Gastroesophageal sphincter (tissue), 4 donors: ENCODE measurements at regions not wholly inside any gene's neighbourhood (a gene's known extent, or its start where the extent isn't known, plus 50 kb on each side); places are given as distances from the start of the nearest gene placed in this dataset.

Experiments used
- ATAC-seq: fragments of 150-250 bp; one replicate; pipeline ENCODE4 v1.9.1; 2016; ENCODE audit warnings: mild to moderate bottlenecking, moderate library complexity
- H3K27ac ChIP-seq, 4 donors: fragments of 200-600 bp; sonication (generic) in 3 of 4; 1 replicate in 3 of 4; 2 replicates in 1 of 4; pipeline ENCODE4 v1.5.1; 2016 to 2019
- H3K27me3 ChIP-seq: fragments of 200-600 bp; sonication (generic); one replicate; pipeline ENCODE4 v1.5.1; 2019
- H3K36me3 ChIP-seq, 2 donors: fragments of 200-600 bp; sonication (generic); one replicate each; pipeline ENCODE4 v1.5.1; 2019; ENCODE audit warnings: control low read depth in 1 of 2
- H3K4me1 ChIP-seq, 3 donors: fragments of 200-600 bp; sonication (generic); 1 replicate in 2 of 3; 2 replicates in 1 of 3; pipeline ENCODE4 v1.5.1; 2016 to 2019; ENCODE audit warnings: control low read depth in 2 of 3
- H3K4me3 ChIP-seq, 2 donors: fragments of 200-600 bp; sonication (generic); one replicate each; pipeline ENCODE4 v1.5.1; 2019; ENCODE audit warnings: mild to moderate bottlenecking in 1 of 2, moderate library complexity in 1 of 2
- H3K9me3 ChIP-seq, 3 donors: fragments of 200-600 bp; sonication (generic); one replicate each; pipeline ENCODE4 v1.5.1; 2017 to 2019; ENCODE audit warnings: control low read depth in 2 of 3
- CTCF ChIP-seq, 4 experiments: fragments of 200-600 bp in 2 of 4; fragments of 450-650 bp in 2 of 4; sonication (generic) in 1 of 4; IDR thresholded peaks; one replicate each; pipeline ENCODE4 v1.5.1; 2017 to 2019; ENCODE audit warnings: antibody characterized with exemption in 4 of 4, mild to moderate bottlenecking in 2 of 4, moderate library complexity in 2 of 4
- EP300 ChIP-seq: sonication (generic); formaldehyde crosslinking; IDR thresholded peaks from one replicate; pipeline ENCODE4 v1.6.1; 2017; ENCODE audit warnings: antibody characterized with exemption, mild to moderate bottlenecking
- POLR2A ChIP-seq, 2 donors: fragments of 450-650 bp; IDR thresholded peaks; one replicate each; pipeline ENCODE4 v1.6.1; 2017; ENCODE audit warnings: antibody characterized with exemption in 2 of 2, mild to moderate bottlenecking in 2 of 2, moderate library complexity in 1 of 2
- POLR2AphosphoS5 ChIP-seq: sonication (generic); formaldehyde crosslinking; IDR thresholded peaks from one replicate; pipeline ENCODE4 v1.6.1; 2017; ENCODE audit warnings: antibody characterized with exemption
- WGBS, 2 donors: methylation state at CpG; one replicate each; pipeline ENCODE4 v1.1.5; 2018; ENCODE audit warnings: low coverage in 1 of 2; 5-methylcytosine and 5-hydroxymethylcytosine counted together

GRCh38 chr22:27435844-27436576, 365.5 kb downstream of the MN1 start:
- H3K27ac ChIP-seq, result peak overlapping the region in 3 of 4 donors; percentile 66 to 71 (median 69)
- no peaks in the 10 kb centered on the region for H3K27me3 ChIP-seq
- peaks cover 0 to 15% (median 0%) of the 10 kb centered on the region in 3 donors for H3K9me3 ChIP-seq
- peaks cover 0 to 27% (median 12%) of the 10 kb centered on the region in 3 donors for H3K4me1 ChIP-seq
- ATAC-seq, result peak; percentile 46
- H3K36me3 ChIP-seq, result no peaks in the 10 kb centered on the region
- no peak for TF ChIP-seq EP300
- TF ChIP-seq POLR2AphosphoS5, result peak; percentile 44
- WGBS, 2 donors, result 43 to 83% methylated on average over 1 to 2 of the region's 19 CpGs
- H3K4me3 ChIP-seq, result no peak overlapping the region

- Histone ChIP-seq H3K9me3 (peaks cover 0 to 9% (median 0%) of the 10 kb centered on the region in 3 donors), H3K4me1 (peaks cover 0 to 27% (median 12%) of the 10 kb centered on the region in 3 donors), H3K27me3 (no peaks in the 10 kb centered on the region), H3K27ac (peak overlapping the region in 3 of 4 donors; percentile 53 to 66 (median 63)), H3K36me3 (no peaks in the 10 kb centered on the region), H3K4me3 (no peak overlapping the region)
- no peak for TF ChIP-seq CTCF (IDR thresholded peaks at IDR 0.05)
- TF ChIP-seq POLR2A (IDR thresholded peaks at IDR 0.05), result no peak
- no peak for TF ChIP-seq EP300
- TF ChIP-seq POLR2AphosphoS5, result no peak
- 84% methylated on average over 6 of the region's 7 CpGs for WGBS, 2 donors
- ATAC-seq, result no peak
Measured at GRCh38 chr22:27436591-27436990, 365.0 kb downstream of the MN1 start.

GRCh38 chr22:27437570-27437969, 364.0 kb downstream of the MN1 start:
- 89 to 100% methylated on average over 2 of the region's 4 CpGs for WGBS, 2 donors
- no peak for ATAC-seq
- peak overlapping the region in 3 of 4 donors; percentile 54 to 64 (median 55) for H3K27ac ChIP-seq
- peaks cover 0 to 27% (median 12%) of the 10 kb centered on the region in 3 donors for H3K4me1 ChIP-seq
- H3K27me3 ChIP-seq, result no peaks in the 10 kb centered on the region
- TF ChIP-seq POLR2AphosphoS5 (no peak), EP300 (no peak), POLR2A (IDR thresholded peaks at IDR 0.05) (no peak), CTCF (IDR thresholded peaks at IDR 0.05) (no peak)
- no peak overlapping the region for H3K4me3 ChIP-seq
- H3K9me3 ChIP-seq, result no peaks in the 10 kb centered on the region
- H3K36me3 ChIP-seq, result no peaks in the 10 kb centered on the region

GRCh38 chr22:27438271-27438980, 363.1 kb downstream of the MN1 start:
- Histone ChIP-seq H3K4me3 (peak overlapping the region in 1 of 2 donors; percentile 21), H3K4me1 (peaks cover 0 to 27% (median 12%) of the 10 kb centered on the region in 3 donors)

More at GRCh38 chr22:27438271-27438980, 363.1 kb downstream of the MN1 start:
- TF ChIP-seq POLR2AphosphoS5 (peak; percentile 53), CTCF (IDR thresholded peaks at IDR 0.05) (peak in 2 of 4 experiments; percentile 31 to 39), POLR2A (IDR thresholded peaks at IDR 0.05) (no peak)
- peak; percentile 42 for ATAC-seq
- 0 to 21% methylated on average over 5 to 8 of the region's 22 CpGs for WGBS, 2 donors
- Histone ChIP-seq H3K36me3 (no peaks in the 10 kb centered on the region), H3K27ac (peak overlapping the region in 3 of 4 donors; percentile 54 to 64 (median 55)), H3K27me3 (no peaks in the 10 kb centered on the region), H3K9me3 (no peaks in the 10 kb centered on the region)
